Heart left ventricle (tissue), 16 donors: ENCODE measurements at regions not wholly inside any gene's neighbourhood (a gene's known extent, or its start where the extent isn't known, plus 50 kb on each side); places are given as distances from the start of the nearest gene placed in this dataset.

Experiments used
- ATAC-seq, 4 donors: fragments of 200-7000 bp; cut with Tn5 transposase; one replicate each; pipeline ENCODE4 v1.9.1; 2020 to 2022; ENCODE audit warnings: moderate library complexity in 4 of 4, mild to moderate bottlenecking in 3 of 4, moderate number of reproducible peaks in 1 of 4
- DNase-seq, 5 donors: peaks; one replicate each; pipeline ENCODE4 v3.0.0-alpha.2; 2020
- H3K27ac ChIP-seq, 12 donors: fragments of 200-600 bp; sonication (generic) in 4 of 12; one replicate each; pipeline versions ENCODE4 v1.5.0 to v1.8.0; 2016 to 2022; ENCODE audit warnings: mild to moderate bottlenecking in 2 of 12
- H3K27me3 ChIP-seq, 9 donors: fragments of 200-600 bp; sonication (generic) in 2 of 9; one replicate each; pipeline versions ENCODE4 v1.5.1 to v1.8.0; 2016 to 2022; ENCODE audit warnings: mild to moderate bottlenecking in 3 of 9
- H3K36me3 ChIP-seq, 9 donors: fragments of 200-600 bp; sonication (generic) in 2 of 9; one replicate each; pipeline versions ENCODE4 v1.5.0 to v1.8.0; 2018 to 2022; ENCODE audit warnings: mild to moderate bottlenecking in 2 of 9
- H3K4me1 ChIP-seq, 12 donors: fragments of 200-600 bp; sonication (generic) in 4 of 12; one replicate each; pipeline versions ENCODE4 v1.5.0 to v1.8.0; 2016 to 2022; ENCODE audit warnings: mild to moderate bottlenecking in 3 of 12
- H3K4me3 ChIP-seq, 12 donors: fragments of 200-600 bp; sonication (generic) in 4 of 12; one replicate each; pipeline versions ENCODE4 v1.5.0 to v1.8.0; 2017 to 2022; ENCODE audit warnings: mild to moderate bottlenecking in 9 of 12, moderate library complexity in 4 of 12
- H3K9me3 ChIP-seq, 12 donors: fragments of 200-600 bp; sonication (generic) in 4 of 12; one replicate each; pipeline versions ENCODE4 v1.5.0 to v1.8.0; 2016 to 2022; ENCODE audit warnings: mild to moderate bottlenecking in 1 of 12
- POLR2A ChIP-seq, 2 donors: fragments of 450-650 bp; IDR thresholded peaks; one replicate each; pipeline ENCODE4 v1.6.1; 2017; ENCODE audit warnings: antibody characterized with exemption in 2 of 2, mild to moderate bottlenecking in 2 of 2, moderate library complexity in 2 of 2
- WGBS, 4 donors: extraction: QIAGEN DNeasy Blood & Tissue Kit in 2 of 4; methylation state at CpG; one replicate each; pipeline versions ENCODE4 v1.1.5 to v1.1.7; 2013 to 2018; 5-methylcytosine and 5-hydroxymethylcytosine counted together
- intact Hi-C, 10 donors: fragments of 100-400 bp; cut with DNase I; formaldehyde crosslinking; loops; one replicate each; pipeline versions ENCODE4 v1.11.1 to v1.14.2; 2022
- TF ChIP-seq, protein P1 (sequence below), 12 donors: fragments of 200-600 bp; sonication (generic) in 4 of 12; IDR thresholded peaks; one replicate each; pipeline versions ENCODE4 v1.5.0 to v1.8.0; 2018 to 2022; ENCODE audit warnings: antibody characterized with exemption in 12 of 12, mild to moderate bottlenecking in 5 of 12
- donor health status: ischemic (EF 13 %, LVEDD 7.1; RV severe dilation, severe dysfunction).
- donor health status: healthy with polysubstance abuse.
- donor health status: DM: no; HTN: yes; CAD: no.
- donor health status: DM: no; HTN: no; CAD: no.
- donor health status: ischemic (EF 25% LVEDD 6.9; RV normal size, moderate dysfunction).
- donor health status: ischemic (EF 25% LVEDD 5.7; RV mildly dilated, moderate dysfunction).
- donor health status: healthy.
- donor health status: DM: yes; HTN: yes; CAD: no.
- donor health status: ischemic (EF 35%, LVEDD 5.7; RV mildly dilated, moderate dysfunction).
- donor health status: nonischemic (EF 11% LVEDD 7.7; RV severe dilation, severe dysfunction).
- donor health status: DM: yes; HTN: yes; CAD: no.
- donor health status: PGD.
- donor health status: ischemic (EF 29% LVEDD 5.4; RV normal size, mild dysfunction).
- donor health status: nonischemic (EF 23%, LVEDD 6.1; RV moderate dilation, normal function).

DNA sequence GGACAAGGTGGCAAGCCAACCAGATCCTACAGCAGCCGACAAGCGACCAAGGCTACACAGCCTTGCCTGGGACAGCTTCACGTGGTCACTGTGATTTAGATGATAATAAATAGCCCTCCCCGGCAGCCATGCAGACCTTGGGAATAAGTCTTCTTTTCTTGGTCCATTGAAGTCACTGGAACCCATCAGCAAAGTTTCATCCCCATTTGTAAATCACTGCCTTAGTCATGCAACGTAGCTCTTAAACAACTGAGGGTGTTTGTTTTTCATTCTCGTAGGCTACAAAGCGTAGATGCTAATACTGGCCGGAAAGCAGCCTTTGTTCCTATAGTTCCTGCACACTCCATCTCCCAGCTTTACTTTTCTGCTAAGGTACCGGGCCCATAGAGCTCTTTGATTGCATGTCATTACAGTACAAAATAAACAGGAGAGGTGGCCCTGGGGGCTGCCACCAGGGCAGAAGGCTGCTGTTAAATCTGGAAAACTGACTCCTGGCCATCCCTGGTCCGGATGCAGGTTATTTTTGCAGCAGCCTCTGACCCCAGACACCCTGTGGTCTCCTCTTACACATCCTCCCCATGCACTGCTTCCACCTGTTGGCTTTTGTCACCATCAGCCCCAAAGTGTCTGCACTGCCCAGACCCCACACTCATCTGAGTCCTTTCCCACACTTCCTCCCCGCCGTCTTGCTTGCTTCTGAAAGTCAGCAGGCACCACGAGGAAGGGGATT, 105.5 kb downstream of the TOMM20 start:
- Histone ChIP-seq H3K27ac (peak overlapping the region in 9 of 12 donors; percentile 6 to 60 (median 44)), H3K9me3 (peaks cover 0 to 8% (median 0%) of the 10 kb centered on the region in 12 donors), H3K36me3 (no peaks in the 10 kb centered on the region), H3K4me1 (peaks cover 0 to 14% (median 3%) of the 10 kb centered on the region in 12 donors), H3K4me3 (no peak overlapping the region), H3K27me3 (no peaks in the 10 kb centered on the region)
- WGBS, 4 donors: 82 to 84% (median 83%) methylated on average over 13 of the region's 13 CpGs
- TF ChIP-seq POLR2A (IDR thresholded peaks at IDR 0.05): no peak
- TF ChIP-seq, protein P1, sequence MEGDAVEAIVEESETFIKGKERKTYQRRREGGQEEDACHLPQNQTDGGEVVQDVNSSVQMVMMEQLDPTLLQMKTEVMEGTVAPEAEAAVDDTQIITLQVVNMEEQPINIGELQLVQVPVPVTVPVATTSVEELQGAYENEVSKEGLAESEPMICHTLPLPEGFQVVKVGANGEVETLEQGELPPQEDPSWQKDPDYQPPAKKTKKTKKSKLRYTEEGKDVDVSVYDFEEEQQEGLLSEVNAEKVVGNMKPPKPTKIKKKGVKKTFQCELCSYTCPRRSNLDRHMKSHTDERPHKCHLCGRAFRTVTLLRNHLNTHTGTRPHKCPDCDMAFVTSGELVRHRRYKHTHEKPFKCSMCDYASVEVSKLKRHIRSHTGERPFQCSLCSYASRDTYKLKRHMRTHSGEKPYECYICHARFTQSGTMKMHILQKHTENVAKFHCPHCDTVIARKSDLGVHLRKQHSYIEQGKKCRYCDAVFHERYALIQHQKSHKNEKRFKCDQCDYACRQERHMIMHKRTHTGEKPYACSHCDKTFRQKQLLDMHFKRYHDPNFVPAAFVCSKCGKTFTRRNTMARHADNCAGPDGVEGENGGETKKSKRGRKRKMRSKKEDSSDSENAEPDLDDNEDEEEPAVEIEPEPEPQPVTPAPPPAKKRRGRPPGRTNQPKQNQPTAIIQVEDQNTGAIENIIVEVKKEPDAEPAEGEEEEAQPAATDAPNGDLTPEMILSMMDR (IDR thresholded peaks at IDR 0.05): no peak
- DNase-seq: no peak
- intact Hi-C loops: no loop called here
- no peak for ATAC-seq

DNA sequence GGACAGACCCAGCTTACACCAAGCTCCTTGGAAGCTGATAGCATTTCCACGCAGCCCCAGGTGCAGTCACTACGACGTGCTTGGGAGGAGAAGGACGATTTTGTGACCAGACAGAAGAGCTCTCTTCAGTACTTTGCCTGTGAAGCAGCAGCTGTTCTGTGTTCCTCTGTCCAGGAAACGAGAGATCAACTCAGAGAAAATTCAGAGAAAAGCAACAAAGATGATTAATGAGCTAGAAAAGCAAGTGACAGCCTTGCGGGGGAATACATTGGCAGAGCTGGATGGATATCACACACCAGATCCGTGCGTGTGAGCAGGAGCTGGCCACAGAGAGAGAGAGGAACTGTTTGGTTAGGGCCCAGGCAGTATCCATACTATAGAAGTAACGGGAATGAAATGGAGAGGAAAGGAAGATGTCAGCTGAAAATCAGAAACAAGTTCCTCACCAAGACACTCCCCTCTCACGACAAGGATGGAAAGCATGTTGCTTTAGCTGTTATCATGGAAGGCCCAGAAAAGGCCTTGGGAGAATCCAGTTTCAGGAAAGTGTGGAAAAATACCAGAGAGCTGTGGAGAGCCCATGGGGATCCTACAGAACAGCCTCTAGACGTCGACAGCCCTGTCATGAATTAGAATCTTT, 106.2 kb downstream of the TOMM20 start:
- Histone ChIP-seq H3K4me3 (no peak overlapping the region), H3K27me3 (no peaks in the 10 kb centered on the region), H3K36me3 (no peaks in the 10 kb centered on the region), H3K27ac (peak overlapping the region in 10 of 12 donors; percentile 6 to 60 (median 44)), H3K4me1 (peaks cover 0 to 15% (median 3%) of the 10 kb centered on the region in 12 donors), H3K9me3 (peaks cover 0 to 8% (median 0%) of the 10 kb centered on the region in 12 donors)
- 59 to 71% (median 65%) methylated on average over 12 of the region's 12 CpGs for WGBS, 4 donors
- intact Hi-C loops: no loop called here
- TF ChIP-seq, protein P1 (IDR thresholded peaks at IDR 0.05): no peak
- no peak for TF ChIP-seq POLR2A (IDR thresholded peaks at IDR 0.05)
- ATAC-seq: peak in 2 of 4 donors; percentile 49 to 56
- DNase-seq: no peak

DNA sequence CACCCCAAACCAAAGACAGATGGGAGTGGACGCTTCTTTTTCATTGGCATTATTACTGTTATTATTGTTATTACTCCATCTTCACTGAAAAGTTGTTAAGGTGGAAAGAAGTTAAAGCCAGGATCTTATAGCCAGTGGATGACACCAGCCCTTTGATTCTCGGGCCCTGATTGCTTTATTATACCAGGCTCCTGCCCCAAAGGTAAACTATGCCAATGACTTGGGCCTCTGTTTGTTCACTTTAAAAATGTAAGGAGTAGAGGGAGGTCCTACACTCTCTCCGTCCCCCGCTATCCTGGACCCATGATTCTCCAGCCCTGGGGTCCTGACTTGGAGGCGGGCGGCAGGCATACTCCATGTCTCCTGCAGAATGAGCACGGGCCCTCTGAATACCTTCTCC, 106.8 kb downstream of the TOMM20 start:
- no peak for TF ChIP-seq POLR2A (IDR thresholded peaks at IDR 0.05)
- TF ChIP-seq, protein P1 (IDR thresholded peaks at IDR 0.05): no peak
- H3K4me3 ChIP-seq: no peak overlapping the region
- H3K4me1 ChIP-seq: peaks cover 0 to 15% (median 3%) of the 10 kb centered on the region in 12 donors
- intact Hi-C loops: no loop called here
- WGBS, 4 donors: 81 to 95% (median 86%) methylated on average over 7 of the region's 7 CpGs
- peak overlapping the region in 7 of 12 donors; percentile 6 to 53 (median 44) for H3K27ac ChIP-seq
- ATAC-seq (no peak), DNase-seq (no peak)
- H3K27me3 ChIP-seq: no peaks in the 10 kb centered on the region
- no peaks in the 10 kb centered on the region for H3K36me3 ChIP-seq
- peaks cover 0 to 6% (median 0%) of the 10 kb centered on the region in 12 donors for H3K9me3 ChIP-seq

DNA sequence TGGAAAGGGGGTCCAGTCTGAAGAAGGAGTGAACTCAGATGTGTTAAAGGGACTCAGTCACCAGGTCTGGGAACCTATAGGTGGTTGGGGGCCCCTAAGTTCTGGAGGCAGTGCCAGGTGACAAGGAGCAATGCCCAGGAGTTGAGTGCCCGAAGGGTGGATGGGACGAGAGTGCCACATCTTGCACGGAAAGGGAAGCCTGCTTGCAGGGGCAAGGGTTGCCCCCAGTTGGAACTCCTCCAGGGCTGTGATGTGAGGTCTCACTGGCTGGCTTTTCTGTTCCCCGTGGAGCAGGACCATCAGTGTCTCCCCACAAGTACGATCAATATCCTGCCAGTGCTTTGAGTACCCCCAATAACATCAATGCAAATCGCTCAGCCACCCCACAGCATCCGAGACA, 107.3 kb downstream of the TOMM20 start:
- no peak overlapping the region for H3K27ac ChIP-seq
- H3K27me3 ChIP-seq: no peaks in the 10 kb centered on the region
- H3K4me3 ChIP-seq: no peak overlapping the region
- H3K4me1 ChIP-seq: peaks cover 0 to 15% (median 3%) of the 10 kb centered on the region in 12 donors
- DNase-seq (no peak), ATAC-seq (no peak)
- intact Hi-C loops: no loop called here
- H3K36me3 ChIP-seq: no peaks in the 10 kb centered on the region
- H3K9me3 ChIP-seq: peaks cover 0 to 6% (median 0%) of the 10 kb centered on the region in 12 donors
- WGBS, 4 donors: 94 to 99% (median 96%) methylated on average over 7 of the region's 7 CpGs
- TF ChIP-seq, protein P1 (IDR thresholded peaks at IDR 0.05): no peak
- TF ChIP-seq POLR2A (IDR thresholded peaks at IDR 0.05): no peak
